Thyroid gland (tissue), 4 donors: ENCODE measurements at regions not wholly inside any gene's neighbourhood (a gene's known extent, or its start where the extent isn't known, plus 50 kb on each side); places are given as distances from the start of the nearest gene placed in this dataset.

Experiments
- DNase-seq, 2 donors: peaks; one replicate each; pipeline ENCODE4 v3.0.0-alpha.2; 2019
- H3K27ac ChIP-seq, 3 donors: fragments of 200-600 bp; sonication (generic); 1 replicate in 2 of 3; 2 replicates in 1 of 3; pipeline ENCODE4 v1.5.1; 2016 to 2019; ENCODE audit warnings: mild to moderate bottlenecking in 1 of 3, moderate library complexity in 1 of 3
- H3K27me3 ChIP-seq: fragments of 200-600 bp; sonication (generic); one replicate; pipeline ENCODE4 v1.5.1; 2019
- H3K36me3 ChIP-seq, 2 donors: fragments of 200-600 bp; sonication (generic); one replicate each; pipeline ENCODE4 v1.5.1; 2016 to 2019
- H3K4me1 ChIP-seq, 2 donors: fragments of 200-600 bp; sonication (generic); one replicate each; pipeline ENCODE4 v1.5.1; 2017 to 2019
- H3K4me3 ChIP-seq, 3 donors: fragments of 200-600 bp; sonication (generic); replicated peaks in 1 of 3; 1 replicate in 2 of 3; 2 replicates in 1 of 3; pipeline ENCODE4 v1.5.1; 2016; ENCODE audit warnings: mild to moderate bottlenecking in 1 of 3
- H3K9me3 ChIP-seq: fragments of 200-600 bp; sonication (generic); one replicate; pipeline ENCODE4 v1.5.1; 2017
- CTCF ChIP-seq, 6 experiments: fragments of 200-600 bp in 3 of 6; fragments of 450-650 bp in 3 of 6; sonication (generic) in 3 of 6; IDR thresholded peaks; one replicate each; pipeline ENCODE4 v1.5.1; 2016 to 2019; ENCODE audit warnings: antibody characterized with exemption in 6 of 6, mild to moderate bottlenecking in 2 of 6, inconsistent platforms in 1 of 6, moderate library complexity in 1 of 6
- POLR2A ChIP-seq, 2 donors: fragments of 450-650 bp; IDR thresholded peaks; one replicate each; pipeline ENCODE4 v1.6.1; 2017; ENCODE audit warnings: antibody characterized with exemption in 2 of 2, mild to moderate bottlenecking in 2 of 2, moderate library complexity in 1 of 2
- WGBS, 2 donors: methylation state at CpG; one replicate each; pipeline ENCODE4 v1.1.5; 2017; 5-methylcytosine and 5-hydroxymethylcytosine counted together
- intact Hi-C: fragments of 100-400 bp; cut with DNase I; formaldehyde crosslinking; loops from one replicate; pipeline ENCODE4 v1.15.1; 2023

GRCh38 chr18:78719821-78720220, 259.8 kb upstream of the SALL3 start:
- intact Hi-C loops, result no loop called here
- Histone ChIP-seq H3K4me1 (peaks cover 11 to 20% of the 10 kb centered on the region in 2 donors), H3K27ac (no peak overlapping the region), H3K4me3 (no peak overlapping the region), H3K9me3 (no peaks in the 10 kb centered on the region), H3K27me3 (no peaks in the 10 kb centered on the region), H3K36me3 (no peaks in the 10 kb centered on the region)
- 95 to 97% methylated on average over 11 of the region's 11 CpGs for WGBS, 2 donors
- no peak for TF ChIP-seq CTCF (IDR thresholded peaks at IDR 0.05)
- DNase-seq, result no peak

GRCh38 chr18:78720456-78721237, 259.0 kb upstream of the SALL3 start:
- Histone ChIP-seq H3K27me3 (no peaks in the 10 kb centered on the region), H3K9me3 (no peaks in the 10 kb centered on the region), H3K4me1 (peaks cover 11 to 20% of the 10 kb centered on the region in 2 donors), H3K4me3 (no peak overlapping the region), H3K36me3 (no peaks in the 10 kb centered on the region), H3K27ac (no peak overlapping the region)
- DNase-seq, result no peak
- no peak for TF ChIP-seq CTCF (IDR thresholded peaks at IDR 0.05)
- TF ChIP-seq POLR2A (IDR thresholded peaks at IDR 0.05), result no peak
- intact Hi-C loops, result no loop called here
- 81 to 85% methylated on average over 26 to 32 of the region's 33 CpGs for WGBS, 2 donors

GRCh38 chr18:78721238-78721875, 258.3 kb upstream of the SALL3 start:
- peak overlapping the region; percentile 35 to 65 (median 60) for H3K27ac ChIP-seq
- H3K9me3 ChIP-seq, result no peaks in the 10 kb centered on the region
- DNase-seq, result no peak
- 36 to 51% methylated on average over 15 to 21 of the region's 22 CpGs for WGBS, 2 donors
- no peak overlapping the region for H3K4me3 ChIP-seq
- H3K4me1 ChIP-seq, result peaks cover 11 to 20% of the 10 kb centered on the region in 2 donors
- H3K36me3 ChIP-seq, result no peaks in the 10 kb centered on the region
- no peak for TF ChIP-seq POLR2A (IDR thresholded peaks at IDR 0.05)
- TF ChIP-seq CTCF (IDR thresholded peaks at IDR 0.05), result no peak
- H3K27me3 ChIP-seq, result no peaks in the 10 kb centered on the region
- intact Hi-C loops, result no loop called here

GRCh38 chr18:78721981-78722380, 257.6 kb upstream of the SALL3 start:
- peak overlapping the region; percentile 24 to 65 (median 60) for H3K27ac ChIP-seq
- no peaks in the 10 kb centered on the region for H3K9me3 ChIP-seq
- intact Hi-C loops, result no loop called here
- 33 to 36% methylated on average over 9 of the region's 9 CpGs for WGBS, 2 donors
- TF ChIP-seq POLR2A (IDR thresholded peaks at IDR 0.05), result no peak
- no peaks in the 10 kb centered on the region for H3K27me3 ChIP-seq
- no peak overlapping the region for H3K4me3 ChIP-seq
- H3K4me1 ChIP-seq, result peaks cover 11 to 20% of the 10 kb centered on the region in 2 donors
- peak; percentile 38 to 41 for DNase-seq
- no peaks in the 10 kb centered on the region for H3K36me3 ChIP-seq

- WGBS, 2 donors, result 28 to 31% methylated on average over 10 of the region's 10 CpGs
- intact Hi-C loops, result no loop called here
Observed at GRCh38 chr18:78722386-78722785, 257.2 kb upstream of the SALL3 start.

More at GRCh38 chr18:78722386-78722785, 257.2 kb upstream of the SALL3 start:
- TF ChIP-seq CTCF (IDR thresholded peaks at IDR 0.05), result no peak
- no peak for TF ChIP-seq POLR2A (IDR thresholded peaks at IDR 0.05)
- H3K4me3 ChIP-seq, result no peak overlapping the region
- DNase-seq, result peak; percentile 49 to 62
- no peaks in the 10 kb centered on the region for H3K27me3 ChIP-seq
- H3K27ac ChIP-seq, result peak overlapping the region; percentile 60 to 76 (median 65)
- H3K36me3 ChIP-seq, result no peaks in the 10 kb centered on the region
- no peaks in the 10 kb centered on the region for H3K9me3 ChIP-seq
- H3K4me1 ChIP-seq, result peaks cover 11 to 20% of the 10 kb centered on the region in 2 donors
